Natural killer cell (primary cell): ENCODE measurements at regions not wholly inside any gene's neighbourhood (a gene's known extent, or its start where the extent isn't known, plus 50 kb on each side); places are given as distances from the start of the nearest gene placed in this dataset.

ENCODE experiments used
- ATAC-seq, 3 donors: fragments of 150-1000 bp in 2 of 3; fragments of 200-7000 bp in 1 of 3; cut with Tn5 transposase; 1 replicate in 1 of 3; 2 replicates in 2 of 3; pipeline ENCODE4 v1.10.0; 2021; ENCODE audit warnings: mild to moderate bottlenecking in 2 of 3, moderate library complexity in 2 of 3
- DNase-seq, 2 donors: peaks; one replicate each; pipeline versions ENCODE4 v3.0.0 to v3.0.0-alpha.2; 2013 to 2021; ENCODE audit warnings: mixed read lengths in 1 of 2
- H3K27ac ChIP-seq: one replicate; pipeline ENCODE4 v1.5.1; 2013; ENCODE audit warnings: mild to moderate bottlenecking, low read length
- H3K27me3 ChIP-seq: one replicate; pipeline ENCODE4 v1.6.1; 2013; ENCODE audit warnings: low read length; ENCODE audit not compliant: control insufficient read depth, insufficient read depth
- H3K36me3 ChIP-seq: one replicate; pipeline ENCODE4 v1.6.1; 2013; ENCODE audit warnings: low read length; ENCODE audit not compliant: control insufficient read depth, insufficient read depth
- H3K4me1 ChIP-seq: one replicate; pipeline ENCODE4 v1.6.1; 2013; ENCODE audit warnings: low read length; ENCODE audit not compliant: control insufficient read depth, insufficient read depth
- H3K4me3 ChIP-seq: one replicate; pipeline ENCODE4 v1.5.1; 2013; ENCODE audit warnings: low read length
- H3K9me3 ChIP-seq: one replicate; pipeline ENCODE4 v1.6.1; 2013; ENCODE audit warnings: low read length; ENCODE audit not compliant: control insufficient read depth, insufficient read depth
- H3K27ac Mint-ChIP-seq, 2 donors: one replicate each; pipeline ENCODE4 v1.8.0; 2022; ENCODE audit warnings: mild to moderate bottlenecking in 2 of 2, mixed read lengths in 2 of 2, moderate library complexity in 1 of 2
- H3K27me3 Mint-ChIP-seq, 2 donors: one replicate each; pipeline ENCODE4 v1.8.0; 2022; ENCODE audit warnings: low read depth in 2 of 2, mixed read lengths in 2 of 2
- H3K36me3 Mint-ChIP-seq: one replicate; pipeline ENCODE4 v1.8.0; 2022; ENCODE audit warnings: mixed read lengths
- H3K4me1 Mint-ChIP-seq, 2 donors: one replicate each; pipeline ENCODE4 v1.8.0; 2022; ENCODE audit warnings: mixed read lengths in 2 of 2
- H3K4me3 Mint-ChIP-seq: one replicate; pipeline ENCODE4 v1.8.0; 2022; ENCODE audit warnings: mild to moderate bottlenecking, moderate library complexity, mixed read lengths
- H3K9me3 Mint-ChIP-seq, 2 donors: one replicate each; pipeline ENCODE4 v1.8.0; 2022; ENCODE audit warnings: mixed read lengths in 2 of 2
- CTCF ChIP-seq: fragments of 200-600 bp; IDR thresholded peaks from one replicate; pipeline ENCODE4 v1.8.0; 2022; ENCODE audit warnings: antibody characterized with exemption
- WGBS: methylation state at CpG from one replicate; pipeline ENCODE4 v1.1.7; 2013; ENCODE audit warnings: missing lambda C conversion rate; ENCODE audit not compliant: insufficient coverage; 5-methylcytosine and 5-hydroxymethylcytosine counted together
- intact Hi-C: fragments of 100-400 bp; cut with micrococcal nuclease; formaldehyde crosslinking; loops from one replicate; pipeline ENCODE4 v1.14.2; 2022

- no peak for TF ChIP-seq CTCF
- H3K4me3 ChIP-seq, result no peak overlapping the region
- H3K27ac Mint-ChIP-seq, result no peak overlapping the region
- H3K27me3 Mint-ChIP-seq, result no peaks in the 10 kb centered on the region
- no peaks in the 10 kb centered on the region for H3K9me3 Mint-ChIP-seq
- H3K9me3 ChIP-seq, result no peaks in the 10 kb centered on the region
- H3K4me3 Mint-ChIP-seq, result no peak overlapping the region
- intact Hi-C loops, result no loop called here
- H3K27me3 ChIP-seq, result no peaks in the 10 kb centered on the region
- no peaks in the 10 kb centered on the region for H3K36me3 ChIP-seq
- H3K4me1 ChIP-seq, result no peaks in the 10 kb centered on the region
- no peak overlapping the region for H3K27ac ChIP-seq
- H3K36me3 Mint-ChIP-seq, result no peaks in the 10 kb centered on the region
- no peak for ATAC-seq
- no peaks in the 10 kb centered on the region for H3K4me1 Mint-ChIP-seq
- WGBS, result 89% methylated on average over 8 of the region's 8 CpGs
- no peak for DNase-seq
Measured at GRCh38 chr10:130804281-130804680, 507.2 kb downstream of the TCERG1L start.

- H3K27me3 ChIP-seq, result no peaks in the 10 kb centered on the region
- H3K27ac Mint-ChIP-seq, result no peak overlapping the region
- no peaks in the 10 kb centered on the region for H3K4me1 Mint-ChIP-seq
- ATAC-seq, result no peak
- DNase-seq, result no peak
- H3K27me3 Mint-ChIP-seq, result no peaks in the 10 kb centered on the region
- H3K36me3 Mint-ChIP-seq, result no peaks in the 10 kb centered on the region
- WGBS, result 78% methylated on average over 8 of the region's 8 CpGs
- H3K4me3 ChIP-seq, result no peak overlapping the region
- H3K9me3 ChIP-seq, result no peaks in the 10 kb centered on the region
- no peak overlapping the region for H3K4me3 Mint-ChIP-seq
- no peak overlapping the region for H3K27ac ChIP-seq
- intact Hi-C loops, result no loop called here
- H3K4me1 ChIP-seq, result no peaks in the 10 kb centered on the region
- no peaks in the 10 kb centered on the region for H3K9me3 Mint-ChIP-seq
- no peak for TF ChIP-seq CTCF
- H3K36me3 ChIP-seq, result no peaks in the 10 kb centered on the region
Measured at GRCh38 chr10:130804778-130805634, 506.5 kb downstream of the TCERG1L start.

DNA sequence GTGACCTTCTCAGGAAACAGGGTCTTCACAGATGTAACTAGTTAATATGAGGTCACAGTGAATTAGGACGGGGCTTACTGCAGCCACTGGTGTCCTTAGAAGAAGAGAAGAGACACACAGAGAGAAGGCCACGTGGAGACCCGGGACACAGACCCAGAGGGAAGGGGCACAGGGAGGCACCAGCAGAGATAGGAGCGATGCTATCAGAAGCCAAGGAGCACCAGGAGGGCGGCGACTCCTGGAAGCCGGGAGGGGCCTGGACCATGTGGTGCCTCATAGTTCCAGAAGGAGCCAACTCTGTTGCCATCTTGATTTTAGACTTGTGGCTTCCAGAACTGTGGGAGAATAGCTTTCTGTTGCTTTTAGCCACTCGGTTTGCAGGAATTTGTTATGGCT, 505.9 kb downstream of the TCERG1L start:
- Mint-ChIP-seq H3K27me3 (no peaks in the 10 kb centered on the region), H3K36me3 (no peaks in the 10 kb centered on the region), H3K4me1 (no peaks in the 10 kb centered on the region), H3K9me3 (no peaks in the 10 kb centered on the region), H3K27ac (no peak overlapping the region), H3K4me3 (no peak overlapping the region)
- H3K9me3 ChIP-seq, result no peaks in the 10 kb centered on the region
- no peaks in the 10 kb centered on the region for H3K4me1 ChIP-seq
- WGBS, result 81% methylated on average over 8 of the region's 8 CpGs
- no peak for ATAC-seq
- H3K27ac ChIP-seq, result no peak overlapping the region
- H3K27me3 ChIP-seq, result no peaks in the 10 kb centered on the region
- no peak for TF ChIP-seq CTCF
- H3K4me3 ChIP-seq, result no peak overlapping the region
- H3K36me3 ChIP-seq, result no peaks in the 10 kb centered on the region
- intact Hi-C loops, result no loop called here
- DNase-seq, result no peak

GRCh38 chr10:130806426-130806825, 505.1 kb downstream of the TCERG1L start:
- 92% methylated on average over 12 of the region's 12 CpGs for WGBS
- H3K4me3 ChIP-seq, result no peak overlapping the region

More at GRCh38 chr10:130806426-130806825, 505.1 kb downstream of the TCERG1L start:
- no peaks in the 10 kb centered on the region for H3K27me3 ChIP-seq
- H3K27ac ChIP-seq, result no peak overlapping the region
- intact Hi-C loops, result no loop called here
- no peaks in the 10 kb centered on the region for H3K9me3 ChIP-seq
- Mint-ChIP-seq H3K4me3 (no peak overlapping the region), H3K27ac (no peak overlapping the region), H3K36me3 (no peaks in the 10 kb centered on the region), H3K4me1 (no peaks in the 10 kb centered on the region), H3K27me3 (no peaks in the 10 kb centered on the region), H3K9me3 (no peaks in the 10 kb centered on the region)
- H3K36me3 ChIP-seq, result no peaks in the 10 kb centered on the region
- DNase-seq, result no peak
- TF ChIP-seq CTCF, result no peak
- no peaks in the 10 kb centered on the region for H3K4me1 ChIP-seq
- no peak for ATAC-seq
